ENCODE measurements at regions not wholly inside any gene's neighbourhood (a gene's known extent, or its start where the extent isn't known, plus 50 kb on each side); places are given as distances from the start of the nearest gene placed in this dataset.

DNA sequence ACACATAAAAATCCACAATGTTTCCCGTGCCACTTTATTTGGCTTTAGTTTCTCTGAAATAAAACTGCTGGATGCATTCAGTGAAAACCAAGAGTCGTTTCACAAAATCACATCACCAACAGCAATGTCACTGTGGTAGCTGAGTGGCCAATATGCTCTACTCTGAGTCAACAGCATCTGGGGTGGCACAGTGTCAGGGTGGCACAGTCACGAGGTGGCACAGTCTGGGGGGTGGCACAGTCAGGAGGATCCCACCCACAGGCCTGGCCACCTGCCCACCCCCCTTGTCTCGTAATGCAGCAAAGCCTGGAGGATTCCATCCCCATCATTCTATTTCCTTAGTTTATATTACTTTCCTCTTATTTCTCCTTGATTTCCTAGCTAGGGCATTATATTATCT is 87.0 kb downstream of the ANKRD60 start:
- Histone ChIP-seq H3K4me1 (ENCODE audit: control insufficient read depth, extremely low read depth, insufficient read depth, low read length) (no peaks in the 10 kb centered on the region), H3K9me1 (replicated peaks; ENCODE audit: control insufficient read depth, extremely low read depth, insufficient read depth, low read length) (no peaks in the 10 kb centered on the region), H3K9me3 (replicated peaks; ENCODE audit: control insufficient read depth, insufficient read depth, low read length) (no peaks in the 10 kb centered on the region), H3K27ac (ENCODE audit: insufficient read depth, low read depth, low read length) (no peak overlapping the region), H3K9ac (replicated peaks; ENCODE audit: extremely low read depth, insufficient read depth, low read length) (no peak overlapping the region), H3K79me2 (ENCODE audit: control insufficient read depth, insufficient read depth, low read length) (no peaks in the 10 kb centered on the region), H3K4me3 (replicated peaks in 1 of 3; ENCODE audit: insufficient read depth in 1 of 3, low read depth in 1 of 3, low read length in 3 of 3) (no peak overlapping the region), H3K4me2 (ENCODE audit: insufficient read depth, low read length) (no peak overlapping the region), H4K20me1 (replicated peaks; ENCODE audit: control insufficient read depth, extremely low read depth, insufficient read depth, low read length) (no peaks in the 10 kb centered on the region), H3K36me3 (ENCODE audit: control insufficient read depth in 2 of 2, extremely low read depth in 1 of 2, insufficient read depth in 2 of 2, low read length in 2 of 2) (no peaks in the 10 kb centered on the region), H3K27me3 (ENCODE audit: control insufficient read depth in 2 of 2, insufficient read depth in 2 of 2, low read length in 2 of 2) (peaks cover 2 to 4% of the 10 kb centered on the region in 2 experiments), H2AFZ (ENCODE audit: low read depth, low read length) (no peak overlapping the region)
- ChIA-PET CTCF (no interaction called here), POLR2A (no interaction called here)
- dilution Hi-C loops (cut with MboI; ENCODE audit: extremely low pct_ligation_motif_present, low sequenced_read_pairs) (no loop called here), intact Hi-C loops (cut with micrococcal nuclease) (no loop called here)
- DNase-seq (ENCODE audit: low read depth, low spot score) = no peak
- BruUV-seq (replicated peaks) = no TSS peak
- TF ChIP-seq FOS (IDR thresholded peaks at IDR 0.05; ENCODE audit: borderline replicate concordance, insufficient read depth, low read length) (no peak), POLR2A (IDR thresholded peaks at IDR 0.05; ENCODE audit: low read depth, low read length) (no peak), EZH2 (IDR thresholded peaks at IDR 0.05; ENCODE audit: borderline replicate concordance, low read depth, low read length, severe bottlenecking) (no peak), GATA2 (IDR thresholded peaks at IDR 0.05; ENCODE audit: insufficient read depth, insufficient read length, low read depth, low read length) (no peak), MYC (IDR thresholded peaks at IDR 0.05; ENCODE audit: low read depth, low read length) (no peak), POLR2AphosphoS5 (IDR thresholded peaks at IDR 0.05; ENCODE audit: insufficient read depth, low read depth, low read length) (no peak), JUN (IDR thresholded peaks at IDR 0.05; ENCODE audit: borderline replicate concordance, insufficient read depth, insufficient read length, low read depth) (no peak), MAX (IDR thresholded peaks at IDR 0.05; ENCODE audit: insufficient read depth, insufficient read length) (no peak)
- TF ChIP-seq, protein P1, sequence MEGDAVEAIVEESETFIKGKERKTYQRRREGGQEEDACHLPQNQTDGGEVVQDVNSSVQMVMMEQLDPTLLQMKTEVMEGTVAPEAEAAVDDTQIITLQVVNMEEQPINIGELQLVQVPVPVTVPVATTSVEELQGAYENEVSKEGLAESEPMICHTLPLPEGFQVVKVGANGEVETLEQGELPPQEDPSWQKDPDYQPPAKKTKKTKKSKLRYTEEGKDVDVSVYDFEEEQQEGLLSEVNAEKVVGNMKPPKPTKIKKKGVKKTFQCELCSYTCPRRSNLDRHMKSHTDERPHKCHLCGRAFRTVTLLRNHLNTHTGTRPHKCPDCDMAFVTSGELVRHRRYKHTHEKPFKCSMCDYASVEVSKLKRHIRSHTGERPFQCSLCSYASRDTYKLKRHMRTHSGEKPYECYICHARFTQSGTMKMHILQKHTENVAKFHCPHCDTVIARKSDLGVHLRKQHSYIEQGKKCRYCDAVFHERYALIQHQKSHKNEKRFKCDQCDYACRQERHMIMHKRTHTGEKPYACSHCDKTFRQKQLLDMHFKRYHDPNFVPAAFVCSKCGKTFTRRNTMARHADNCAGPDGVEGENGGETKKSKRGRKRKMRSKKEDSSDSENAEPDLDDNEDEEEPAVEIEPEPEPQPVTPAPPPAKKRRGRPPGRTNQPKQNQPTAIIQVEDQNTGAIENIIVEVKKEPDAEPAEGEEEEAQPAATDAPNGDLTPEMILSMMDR (IDR thresholded peaks at IDR 0.05; ENCODE audit: extremely low read depth in 1 of 2, insufficient read depth in 1 of 2, low read depth in 1 of 2, low read length in 2 of 2) = no peak
- no peak for FAIRE-seq
